Activated CD4-positive, alpha-beta memory T cell treated with anti-CD3 and anti-CD28 coated beads, Interleukin-2, amount 10 ng/mL, durations not matched to agents 7 days and 5 days (primary cell): ENCODE measurements at regions not wholly inside any gene's neighbourhood (a gene's known extent, or its start where the extent isn't known, plus 50 kb on each side); places are given as distances from the start of the nearest gene placed in this dataset.

ENCODE experiments used
- CTCF ChIA-PET: fragments of 350-600 bp; sonication (Branson Sonifier 250); formaldehyde crosslinking; loops from one replicate; lab custom pipeline; 2021; ENCODE audit warnings: antibody characterized with exemption, inconsistent platforms; lab: Charles Lee
- POLR2A ChIA-PET: fragments of 350-600 bp; sonication (Branson Sonifier 250); formaldehyde crosslinking; loops from one replicate; lab custom pipeline; 2021; ENCODE audit warnings: antibody characterized with exemption; lab: Charles Lee
- DNase-seq: peaks from one replicate; pipeline ENCODE4 v3.0.0-alpha.2; 2020
- H3K27ac Mint-ChIP-seq: one replicate; pipeline ENCODE4 v1.8.0; 2021; ENCODE audit warnings: mild to moderate bottlenecking, mixed read lengths
- H3K27me3 Mint-ChIP-seq: one replicate; pipeline ENCODE4 v1.8.0; 2021; ENCODE audit warnings: mixed read lengths
- H3K36me3 Mint-ChIP-seq: one replicate; pipeline ENCODE4 v1.8.0; 2021; ENCODE audit warnings: low read depth, mixed read lengths
- H3K4me1 Mint-ChIP-seq: one replicate; pipeline ENCODE4 v1.8.0; 2021; ENCODE audit warnings: mixed read lengths
- H3K4me3 Mint-ChIP-seq: one replicate; pipeline ENCODE4 v1.8.0; 2021; ENCODE audit warnings: mild to moderate bottlenecking, mixed read lengths
- H3K9me3 Mint-ChIP-seq: one replicate; pipeline ENCODE4 v1.8.0; 2021; ENCODE audit warnings: mixed read lengths

DNA sequence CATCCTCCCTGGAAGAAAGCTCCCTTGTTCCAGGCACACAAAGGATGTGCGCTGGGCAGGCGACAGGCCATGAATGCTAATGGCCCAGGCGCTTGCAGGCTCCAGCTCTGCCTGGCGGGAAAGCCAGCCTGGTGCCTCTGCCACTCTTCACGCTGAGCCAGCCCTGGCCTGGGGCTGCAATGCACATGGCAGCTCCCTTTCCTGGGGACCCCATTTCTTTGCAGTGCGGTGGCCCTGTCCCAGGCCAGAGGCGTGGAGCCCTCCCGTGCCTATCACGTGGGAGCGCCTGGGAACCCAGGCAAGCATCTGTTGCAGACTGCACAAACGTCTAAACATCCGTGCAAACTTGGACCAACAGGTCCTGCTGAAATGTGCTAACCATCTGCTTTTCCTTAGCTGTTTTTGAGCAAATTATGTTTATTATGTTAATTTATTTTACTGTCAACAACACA, 152.1 kb upstream of the LYZL2 start:
- H3K27me3 Mint-ChIP-seq, result peaks cover 5% of the 10 kb centered on the region
- CTCF ChIA-PET, result interaction anchor here (4.6 kb wide), 1 partner anchor 988 kb away, joined by 18 read pairs; no protein-coding TSS in a partner anchor
- H3K4me1 Mint-ChIP-seq, result peaks cover 27% of the 10 kb centered on the region
- POLR2A ChIA-PET, result interaction anchor here (1.5 kb wide), 1 partner anchor 18 kb away, joined by 4 read pairs; no protein-coding TSS in a partner anchor
- no peak for DNase-seq
- H3K4me3 Mint-ChIP-seq, result no peak overlapping the region
- H3K9me3 Mint-ChIP-seq, result no peaks in the 10 kb centered on the region
- no peak overlapping the region for H3K27ac Mint-ChIP-seq
- no peaks in the 10 kb centered on the region for H3K36me3 Mint-ChIP-seq

DNA sequence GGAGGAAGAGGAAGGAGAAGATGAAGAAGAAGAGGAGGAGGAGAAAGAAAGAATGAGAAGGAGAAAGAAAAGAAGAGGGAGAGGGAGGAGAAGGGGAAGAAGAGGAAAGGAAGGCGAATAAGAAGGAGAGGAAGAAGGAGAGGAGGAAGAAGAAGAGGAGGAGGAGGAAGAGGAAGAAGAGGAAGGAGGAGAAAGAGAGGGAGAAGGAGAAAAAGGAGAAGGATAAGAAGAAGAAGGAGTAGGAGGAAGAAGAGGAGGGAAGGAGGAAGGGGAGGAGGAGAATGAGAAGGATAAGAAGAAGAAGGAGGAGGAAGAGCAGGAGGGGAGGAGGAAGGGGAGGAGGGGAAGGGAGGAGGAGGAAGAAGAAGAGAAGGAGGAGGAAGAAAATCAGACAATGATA, 149.2 kb upstream of the LYZL2 start:
- Mint-ChIP-seq H3K36me3 (no peaks in the 10 kb centered on the region), H3K27ac (no peak overlapping the region)
- POLR2A ChIA-PET, result no interaction called here

DNA sequence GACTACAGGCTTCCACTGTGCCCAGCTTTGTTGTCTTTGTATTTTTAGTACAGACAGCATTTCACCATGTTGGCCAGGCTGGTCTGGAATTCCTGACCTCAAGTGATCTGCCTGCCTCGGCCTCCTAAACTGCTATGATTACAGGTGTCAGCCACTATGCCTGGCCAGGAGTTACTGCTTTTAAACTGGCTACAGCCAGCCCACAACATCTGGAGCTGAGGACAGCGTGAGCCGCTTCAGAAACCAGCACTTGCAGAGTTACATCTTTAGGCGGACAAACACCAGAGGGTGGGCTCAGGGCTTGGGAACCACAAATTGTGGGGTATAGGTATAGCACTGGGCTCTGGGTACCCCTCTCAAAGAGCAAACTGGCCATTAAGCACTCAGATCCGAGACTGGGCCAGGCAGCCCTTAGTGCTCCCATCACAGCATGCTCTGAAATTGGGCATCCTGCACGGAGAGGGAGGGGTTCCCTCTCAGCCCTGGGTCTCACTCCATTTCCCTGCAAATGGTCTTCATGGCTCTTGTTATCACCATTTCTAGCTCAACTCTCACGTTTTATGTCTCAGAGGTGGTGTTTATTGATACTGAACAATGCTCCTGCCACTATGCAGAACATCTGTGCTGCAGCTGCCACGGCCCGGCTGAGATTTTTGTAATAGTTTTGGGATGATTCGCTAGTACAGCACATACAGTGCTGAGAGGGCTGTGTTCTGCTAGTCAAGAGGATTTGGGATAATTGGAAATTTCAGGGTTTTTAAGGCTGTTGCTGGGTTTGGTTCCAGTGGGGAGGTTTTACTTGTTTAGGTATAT, 146.4 kb upstream of the LYZL2 start:
- no peak overlapping the region for H3K4me3 Mint-ChIP-seq
- ChIA-PET POLR2A (no interaction called here), CTCF (interaction anchor here (1.0 kb wide), 1 partner anchor 25 kb away, joined by 4 read pairs; no protein-coding TSS in a partner anchor)
- no peak for DNase-seq
- H3K27ac Mint-ChIP-seq, result no peak overlapping the region
- H3K27me3 Mint-ChIP-seq, result peaks cover 9% of the 10 kb centered on the region
- peaks cover 10% of the 10 kb centered on the region for H3K9me3 Mint-ChIP-seq
- no peaks in the 10 kb centered on the region for H3K4me1 Mint-ChIP-seq
- H3K36me3 Mint-ChIP-seq, result peaks cover 5% of the 10 kb centered on the region

More for the DNA sequence above, 149.2 kb upstream of the LYZL2 start:
- H3K4me3 Mint-ChIP-seq, result no peak overlapping the region
- H3K27me3 Mint-ChIP-seq, result peaks cover 5% of the 10 kb centered on the region
- DNase-seq, result no peak
- peaks cover 16% of the 10 kb centered on the region for H3K4me1 Mint-ChIP-seq
- CTCF ChIA-PET, result interaction anchor here (0.6 kb wide), 1 partner anchor 31 kb away, joined by 3 read pairs; no protein-coding TSS in a partner anchor
- no peaks in the 10 kb centered on the region for H3K9me3 Mint-ChIP-seq

DNA sequence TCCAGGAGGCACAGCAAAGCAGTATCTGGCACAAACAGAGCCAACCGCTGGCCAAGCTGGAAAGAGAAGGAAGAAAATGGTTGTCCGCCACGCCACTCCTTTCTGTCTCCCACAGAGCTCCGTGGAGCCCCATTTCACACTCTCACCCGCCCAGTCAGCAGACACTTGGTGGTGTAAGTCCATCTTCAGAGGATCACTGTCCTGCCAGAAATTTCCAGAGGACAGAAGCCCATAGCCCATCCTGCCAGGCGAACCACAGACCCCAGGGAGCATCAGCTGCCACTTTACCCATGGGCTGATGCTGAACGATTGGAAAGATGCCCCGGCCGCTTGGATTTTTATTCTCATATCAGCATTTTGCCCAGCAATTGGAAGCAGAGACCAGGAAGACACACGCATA, 144.7 kb upstream of the LYZL2 start:
- Mint-ChIP-seq H3K27ac (no peak overlapping the region), H3K4me3 (no peak overlapping the region), H3K27me3 (peaks cover 7% of the 10 kb centered on the region), H3K4me1 (no peaks in the 10 kb centered on the region), H3K9me3 (peaks cover 17% of the 10 kb centered on the region), H3K36me3 (peaks cover 5% of the 10 kb centered on the region)
- DNase-seq, result no peak
- ChIA-PET POLR2A (no interaction called here), CTCF (no interaction called here)

DNA sequence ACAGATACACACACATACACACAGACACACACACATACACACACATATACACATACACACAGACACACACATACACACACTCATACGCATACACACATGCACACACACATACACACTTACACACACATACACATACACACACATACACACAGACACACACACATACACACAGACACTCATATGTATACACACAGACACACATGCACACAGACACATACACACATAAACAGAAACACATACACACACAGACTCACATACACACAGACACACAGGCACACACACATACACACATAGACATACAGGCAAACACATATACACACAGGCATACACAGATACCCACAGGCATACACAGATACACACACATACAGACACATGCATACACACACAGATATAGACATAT, 143.9 kb upstream of the LYZL2 start:
- DNase-seq, result no peak
- peaks cover 5% of the 10 kb centered on the region for H3K36me3 Mint-ChIP-seq
- H3K4me3 Mint-ChIP-seq, result no peak overlapping the region
- H3K27ac Mint-ChIP-seq, result no peak overlapping the region
- ChIA-PET CTCF (no interaction called here), POLR2A (no interaction called here)
- peaks cover 5% of the 10 kb centered on the region for H3K27me3 Mint-ChIP-seq
- H3K9me3 Mint-ChIP-seq, result peaks cover 20% of the 10 kb centered on the region
- no peaks in the 10 kb centered on the region for H3K4me1 Mint-ChIP-seq

DNA sequence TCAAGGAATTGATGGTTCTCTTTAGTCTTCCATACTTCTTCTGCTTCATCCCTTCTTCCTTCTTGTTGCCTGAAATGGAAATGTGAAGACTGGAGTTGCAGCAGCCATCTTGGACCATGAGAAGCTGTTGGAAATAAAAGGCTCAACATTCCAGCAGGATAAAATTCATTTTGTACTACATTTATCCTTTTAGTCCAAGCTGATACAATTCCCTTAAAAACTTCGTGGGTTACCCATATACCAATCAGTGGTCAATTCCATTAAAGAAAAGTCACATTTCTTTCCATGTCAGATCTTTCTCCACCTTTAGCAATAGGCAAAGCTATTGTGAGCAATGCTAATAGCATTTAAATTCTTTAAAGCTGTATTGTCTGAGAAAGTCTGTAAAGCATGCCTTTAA, 141.3 kb upstream of the LYZL2 start:
- peaks cover 23% of the 10 kb centered on the region for H3K9me3 Mint-ChIP-seq
- H3K4me1 Mint-ChIP-seq, result no peaks in the 10 kb centered on the region
- H3K27ac Mint-ChIP-seq, result no peak overlapping the region
- H3K36me3 Mint-ChIP-seq, result peaks cover 9% of the 10 kb centered on the region
- CTCF ChIA-PET, result interaction anchor here (1.4 kb wide), 1 partner anchor 13 kb away, joined by 5 read pairs; no protein-coding TSS in a partner anchor
- peaks cover 11% of the 10 kb centered on the region for H3K27me3 Mint-ChIP-seq
- no peak overlapping the region for H3K4me3 Mint-ChIP-seq
- DNase-seq, result no peak
- POLR2A ChIA-PET, result no interaction called here

DNA sequence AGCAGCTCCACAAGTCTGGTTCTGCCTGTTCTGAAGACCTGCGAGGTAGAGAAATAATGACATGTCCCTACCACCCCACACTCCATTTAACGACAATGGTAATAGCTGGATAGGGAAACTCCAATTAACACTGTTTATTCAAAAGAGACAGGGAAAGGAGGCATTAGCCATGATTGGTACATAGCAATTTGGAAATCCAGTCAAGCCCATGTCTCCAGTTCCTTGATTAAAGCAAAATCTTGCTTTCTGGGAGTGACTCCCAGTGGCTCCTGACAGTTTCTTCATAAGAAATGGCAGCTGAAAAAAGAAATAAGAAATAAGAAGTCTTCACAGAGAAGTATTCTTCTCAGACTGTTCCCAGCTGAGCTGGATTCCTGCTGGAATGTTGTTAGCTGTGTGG, 140.7 kb upstream of the LYZL2 start:
- Mint-ChIP-seq H3K4me3 (no peak overlapping the region), H3K9me3 (peaks cover 23% of the 10 kb centered on the region)
- POLR2A ChIA-PET, result no interaction called here

DNA sequence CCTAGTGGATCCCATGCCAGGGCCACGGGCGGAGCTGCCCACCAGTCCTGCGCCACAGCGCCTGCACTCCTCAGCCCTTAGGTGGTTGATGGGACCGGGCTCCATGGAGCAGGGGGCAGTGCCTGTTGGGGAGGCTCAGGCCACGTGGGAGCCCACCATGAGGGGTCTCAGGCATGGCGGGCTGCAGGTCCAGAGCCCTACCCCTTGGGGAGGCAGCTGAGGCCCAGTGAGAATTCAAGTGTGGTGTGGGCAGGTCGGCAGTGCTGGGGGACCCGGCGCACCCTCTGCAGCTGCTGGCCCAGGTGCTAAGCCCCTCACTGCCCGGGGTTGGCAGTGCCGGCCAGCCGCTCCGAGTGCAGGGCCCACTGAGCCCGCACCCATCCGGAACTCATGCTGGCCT, 139.8 kb upstream of the LYZL2 start:
- Mint-ChIP-seq H3K9me3 (peaks cover 23% of the 10 kb centered on the region), H3K4me1 (peaks cover under 1% of the 10 kb centered on the region), H3K36me3 (peaks cover 9% of the 10 kb centered on the region), H3K27ac (no peak overlapping the region), H3K4me3 (no peak overlapping the region), H3K27me3 (peaks cover 11% of the 10 kb centered on the region)
- POLR2A ChIA-PET, result no interaction called here
- CTCF ChIA-PET, result no interaction called here
- no peak for DNase-seq

More for the DNA sequence above, 140.7 kb upstream of the LYZL2 start:
- Mint-ChIP-seq H3K27me3 (peaks cover 11% of the 10 kb centered on the region), H3K36me3 (peaks cover 9% of the 10 kb centered on the region), H3K27ac (no peak overlapping the region), H3K4me1 (no peaks in the 10 kb centered on the region)
- CTCF ChIA-PET, result interaction anchor here (1.4 kb wide), 1 partner anchor 14 kb away, joined by 5 read pairs; no protein-coding TSS in a partner anchor
- DNase-seq, result no peak

DNA sequence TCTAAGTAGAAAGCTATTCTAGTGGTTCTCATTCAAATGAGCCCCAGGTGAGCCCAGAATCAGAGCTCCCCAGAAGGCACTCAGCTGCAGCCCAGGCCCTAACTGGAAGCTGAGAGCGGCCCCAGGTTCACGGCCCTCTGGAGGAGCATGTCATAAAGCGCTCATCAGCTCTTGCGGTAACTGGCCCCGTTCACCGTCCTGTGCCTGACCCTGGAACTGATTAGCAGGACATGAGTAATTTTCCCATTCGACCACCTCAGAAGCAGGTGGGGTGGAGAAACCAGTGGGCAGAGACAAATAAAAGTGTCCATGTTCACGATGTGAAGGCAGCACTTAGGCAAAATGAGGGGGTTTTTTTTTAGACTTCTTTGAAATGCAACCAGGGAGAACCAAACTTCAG, 136.1 kb upstream of the LYZL2 start:
- Mint-ChIP-seq H3K4me3 (no peak overlapping the region), H3K36me3 (peaks cover 12% of the 10 kb centered on the region), H3K4me1 (peaks cover 12% of the 10 kb centered on the region), H3K27me3 (peaks cover 7% of the 10 kb centered on the region), H3K9me3 (peaks cover 16% of the 10 kb centered on the region), H3K27ac (no peak overlapping the region)
- no peak for DNase-seq
- POLR2A ChIA-PET, result no interaction called here
- CTCF ChIA-PET, result interaction anchor here (1.0 to 1.2 kb wide), 2 partner anchors 18 to 95 kb away, joined by 4 read pairs; no protein-coding TSS in a partner anchor

DNA sequence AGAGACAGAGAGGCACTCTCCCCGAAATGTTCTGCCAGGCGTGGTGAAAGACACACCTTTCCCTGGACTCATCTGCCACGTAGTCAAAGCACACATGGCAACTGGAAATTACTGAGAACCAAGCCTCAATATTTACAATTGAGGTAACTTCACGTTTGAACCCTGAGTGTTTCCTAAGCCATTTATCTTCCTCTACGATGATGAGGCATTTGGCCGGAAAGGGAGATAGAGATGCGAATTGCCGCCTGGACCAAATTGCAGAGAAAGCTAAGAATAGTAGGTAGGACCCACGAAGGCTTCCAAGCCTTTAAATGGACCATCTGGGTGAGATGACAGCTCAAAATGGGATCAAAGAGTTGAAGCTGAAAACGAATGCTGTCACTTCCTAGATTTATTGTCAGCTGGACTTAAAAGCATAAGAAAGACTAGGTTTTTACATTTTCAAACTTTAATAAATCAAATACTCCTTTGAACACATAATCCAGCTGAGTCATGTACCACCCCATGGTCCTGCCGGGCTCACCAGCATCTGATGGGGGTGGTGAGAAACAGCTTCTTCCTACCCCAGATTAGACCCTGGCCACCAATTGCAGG, 135.6 kb upstream of the LYZL2 start:
- no peak for DNase-seq
- Mint-ChIP-seq H3K27ac (no peak overlapping the region), H3K4me1 (peaks cover 12% of the 10 kb centered on the region), H3K36me3 (peaks cover 12% of the 10 kb centered on the region), H3K4me3 (no peak overlapping the region), H3K27me3 (peaks cover 7% of the 10 kb centered on the region), H3K9me3 (peaks cover 16% of the 10 kb centered on the region)
- ChIA-PET POLR2A (interaction anchor here (1.0 kb wide), 1 partner anchor 14 kb away, joined by 3 read pairs; no protein-coding TSS in a partner anchor), CTCF (interaction anchor here (1.0 to 1.4 kb wide), 4 partner anchors 13 to 94 kb away, joined by 3 to 4 read pairs (median 4); no protein-coding TSS in a partner anchor)

DNA sequence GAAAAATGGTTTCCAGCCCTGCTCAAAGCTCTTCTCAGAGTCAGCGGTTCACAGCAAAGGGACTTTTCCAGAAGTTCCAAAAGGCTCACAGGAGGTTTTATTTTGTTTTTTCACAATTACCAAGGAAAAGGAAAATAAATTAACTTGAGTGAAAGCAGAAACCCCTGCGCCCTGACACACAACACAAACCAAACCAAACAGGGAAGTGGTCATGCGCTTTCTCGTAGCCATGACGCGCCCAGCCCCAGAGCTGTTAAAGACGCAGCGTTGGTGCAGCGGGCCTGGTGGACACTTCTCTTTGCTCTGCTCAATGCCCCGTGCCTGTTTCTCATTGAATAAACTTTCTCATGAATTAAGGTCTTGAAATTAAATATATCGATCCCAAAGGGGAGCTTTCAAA, 134.4 kb upstream of the LYZL2 start:
- ChIA-PET POLR2A (interaction anchor here (1.9 kb wide), 1 partner anchor 18 kb away, joined by 4 read pairs; no protein-coding TSS in a partner anchor), CTCF (interaction anchor here (1.4 kb wide), 2 partner anchors 12 to 13 kb away, joined by 3 to 4 read pairs; no protein-coding TSS in a partner anchor)
- DNase-seq, result no peak
- no peak overlapping the region for H3K4me3 Mint-ChIP-seq
- H3K27me3 Mint-ChIP-seq, result peaks cover 7% of the 10 kb centered on the region
- H3K27ac Mint-ChIP-seq, result no peak overlapping the region
- H3K4me1 Mint-ChIP-seq, result peaks cover 19% of the 10 kb centered on the region
- peaks cover 12% of the 10 kb centered on the region for H3K36me3 Mint-ChIP-seq
- H3K9me3 Mint-ChIP-seq, result peaks cover 14% of the 10 kb centered on the region

DNA sequence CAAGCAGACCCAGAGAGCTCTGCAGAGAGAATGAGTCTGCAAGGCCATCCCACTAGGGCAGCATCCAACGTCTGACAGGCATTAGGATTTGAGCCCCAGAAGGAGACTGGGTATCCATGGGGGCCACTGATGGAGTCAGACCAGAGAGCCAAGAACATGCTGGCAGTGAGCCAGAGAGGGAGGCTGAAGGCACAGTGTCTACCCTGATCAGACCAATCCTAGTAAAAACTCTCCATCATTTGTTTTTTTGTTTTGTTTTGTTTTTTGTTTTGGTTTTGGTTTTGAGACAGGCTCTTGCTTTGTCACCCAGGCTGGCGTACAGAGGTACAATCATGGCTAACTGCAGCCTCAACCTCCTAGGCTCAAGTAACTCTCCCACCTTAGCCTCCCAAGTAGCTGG, 133.1 kb upstream of the LYZL2 start:
- peaks cover 23% of the 10 kb centered on the region for H3K4me1 Mint-ChIP-seq
- H3K36me3 Mint-ChIP-seq, result peaks cover 8% of the 10 kb centered on the region
- no peak overlapping the region for H3K4me3 Mint-ChIP-seq
- H3K9me3 Mint-ChIP-seq, result peaks cover 8% of the 10 kb centered on the region
- DNase-seq, result no peak
- H3K27me3 Mint-ChIP-seq, result peaks cover 2% of the 10 kb centered on the region
- CTCF ChIA-PET, result no interaction called here
- POLR2A ChIA-PET, result interaction anchor here (1.9 kb wide), 1 partner anchor 20 kb away, joined by 4 read pairs; no protein-coding TSS in a partner anchor
- H3K27ac Mint-ChIP-seq, result no peak overlapping the region

DNA sequence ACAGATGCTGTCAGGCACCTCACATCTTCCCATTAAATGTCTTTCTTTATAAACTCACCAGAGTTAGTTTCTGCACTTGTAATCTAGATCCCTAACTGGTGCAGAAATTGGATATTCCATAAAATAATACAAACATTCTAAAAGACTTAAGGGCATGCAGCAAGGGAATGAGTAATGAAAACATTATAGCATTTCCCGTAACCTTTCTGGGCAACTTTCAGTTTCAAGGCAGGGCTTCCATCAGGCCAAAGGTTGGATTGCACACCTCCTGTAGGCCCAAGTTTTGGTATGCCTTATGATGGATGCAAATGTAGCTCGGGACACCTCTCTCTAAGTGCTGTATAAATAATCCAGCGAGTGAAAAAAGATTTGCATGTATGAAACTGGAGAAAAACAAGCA, 129.9 kb upstream of the LYZL2 start:
- Mint-ChIP-seq H3K9me3 (peaks cover 14% of the 10 kb centered on the region), H3K4me1 (peaks cover 23% of the 10 kb centered on the region), H3K27ac (peak overlapping the region; percentile 3), H3K4me3 (no peak overlapping the region), H3K36me3 (peaks cover 10% of the 10 kb centered on the region), H3K27me3 (no peaks in the 10 kb centered on the region)
- CTCF ChIA-PET, result interaction anchor here (0.7 to 1.7 kb wide), 2 partner anchors 7 to 894 kb away, joined by 3 to 4 read pairs; no protein-coding TSS in a partner anchor
- DNase-seq, result no peak
- POLR2A ChIA-PET, result no interaction called here
